ENCODE measurements at regions not wholly inside any gene's neighbourhood (a gene's known extent, or its start where the extent isn't known, plus 50 kb on each side); places are given as distances from the start of the nearest gene placed in this dataset.

DNA sequence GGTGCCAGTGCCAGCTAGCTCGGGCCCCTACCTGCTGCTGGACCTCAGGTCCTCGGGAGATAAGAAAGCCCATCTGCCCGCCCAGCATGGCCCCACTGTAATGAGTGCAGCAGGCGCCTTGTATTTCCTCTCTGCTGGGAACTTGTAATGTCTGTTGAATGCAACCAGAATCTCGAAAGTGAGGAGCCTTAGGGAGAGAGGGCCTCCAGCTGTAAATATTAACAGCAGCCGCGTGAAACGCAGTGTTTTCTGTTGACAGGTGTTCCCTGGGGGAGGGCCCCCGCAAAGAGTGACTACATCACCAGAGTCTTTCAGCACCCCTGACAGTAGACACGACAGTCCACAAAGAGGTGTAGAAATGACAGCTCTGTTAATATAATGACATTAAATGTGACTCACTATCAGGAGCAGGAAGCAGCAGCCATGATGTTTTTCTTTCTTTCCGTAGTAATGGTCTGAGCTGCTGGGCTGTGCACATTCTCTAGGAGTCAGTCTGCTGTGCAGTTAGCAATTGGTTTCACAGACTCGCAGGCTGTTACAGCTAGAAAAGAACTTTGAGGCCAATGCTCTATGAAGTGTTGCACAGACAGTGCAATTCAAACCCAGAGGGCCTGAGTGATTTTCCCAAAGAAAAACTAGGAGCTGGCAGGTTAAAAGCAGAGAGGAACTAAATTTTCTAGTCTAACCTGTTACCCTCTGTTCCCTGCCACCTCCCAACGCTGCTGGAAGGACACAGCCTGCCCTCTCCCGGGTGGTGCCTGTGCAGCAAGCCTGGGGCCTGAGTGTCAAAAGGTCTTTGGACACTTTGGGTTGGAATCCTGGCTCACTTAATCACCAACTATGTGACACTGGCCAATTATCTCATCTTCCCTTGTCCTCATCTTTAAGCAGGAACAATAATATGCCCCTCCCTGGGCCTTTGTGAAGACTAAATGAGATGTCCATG lies 58.6 kb upstream of the WASF3 start:
- TF ChIP-seq CTCF (IDR thresholded peaks at IDR 0.05; ENCODE audit: poor library complexity), result no peak
- no peak for TF ChIP-seq EZH2 (IDR thresholded peaks at IDR 0.05; ENCODE audit: borderline replicate concordance)
- no peak for TF ChIP-seq EZH2phosphoT487 (IDR thresholded peaks at IDR 0.05; ENCODE audit: low read depth, severe bottlenecking, unreplicated experiment)
